Gastroesophageal sphincter (tissue), 4 donors: ENCODE measurements at regions not wholly inside any gene's neighbourhood (a gene's known extent, or its start where the extent isn't known, plus 50 kb on each side); places are given as distances from the start of the nearest gene placed in this dataset.
A peak's percentile ranks its signal among the peaks of the same experiment; 100 is the strongest.

Experiments used
- ATAC-seq: fragments of 150-250 bp; one replicate; pipeline ENCODE4 v1.9.1; 2016; ENCODE audit warnings: mild to moderate bottlenecking, moderate library complexity
- H3K27ac ChIP-seq, 4 donors: fragments of 200-600 bp; sonication (generic) in 3 of 4; 1 replicate in 3 of 4; 2 replicates in 1 of 4; pipeline ENCODE4 v1.5.1; 2016 to 2019
- H3K27me3 ChIP-seq: fragments of 200-600 bp; sonication (generic); one replicate; pipeline ENCODE4 v1.5.1; 2019
- H3K36me3 ChIP-seq, 2 donors: fragments of 200-600 bp; sonication (generic); one replicate each; pipeline ENCODE4 v1.5.1; 2019; ENCODE audit warnings: control low read depth in 1 of 2
- H3K4me1 ChIP-seq, 3 donors: fragments of 200-600 bp; sonication (generic); 1 replicate in 2 of 3; 2 replicates in 1 of 3; pipeline ENCODE4 v1.5.1; 2016 to 2019; ENCODE audit warnings: control low read depth in 2 of 3
- H3K4me3 ChIP-seq, 2 donors: fragments of 200-600 bp; sonication (generic); one replicate each; pipeline ENCODE4 v1.5.1; 2019; ENCODE audit warnings: mild to moderate bottlenecking in 1 of 2, moderate library complexity in 1 of 2
- H3K9me3 ChIP-seq, 3 donors: fragments of 200-600 bp; sonication (generic); one replicate each; pipeline ENCODE4 v1.5.1; 2017 to 2019; ENCODE audit warnings: control low read depth in 2 of 3
- CTCF ChIP-seq, 4 experiments: fragments of 200-600 bp in 2 of 4; fragments of 450-650 bp in 2 of 4; sonication (generic) in 1 of 4; IDR thresholded peaks; one replicate each; pipeline ENCODE4 v1.5.1; 2017 to 2019; ENCODE audit warnings: antibody characterized with exemption in 4 of 4, mild to moderate bottlenecking in 2 of 4, moderate library complexity in 2 of 4
- EP300 ChIP-seq: sonication (generic); formaldehyde crosslinking; IDR thresholded peaks from one replicate; pipeline ENCODE4 v1.6.1; 2017; ENCODE audit warnings: antibody characterized with exemption, mild to moderate bottlenecking
- POLR2A ChIP-seq, 2 donors: fragments of 450-650 bp; IDR thresholded peaks; one replicate each; pipeline ENCODE4 v1.6.1; 2017; ENCODE audit warnings: antibody characterized with exemption in 2 of 2, mild to moderate bottlenecking in 2 of 2, moderate library complexity in 1 of 2
- POLR2AphosphoS5 ChIP-seq: sonication (generic); formaldehyde crosslinking; IDR thresholded peaks from one replicate; pipeline ENCODE4 v1.6.1; 2017; ENCODE audit warnings: antibody characterized with exemption
- WGBS, 2 donors: methylation state at CpG; one replicate each; pipeline ENCODE4 v1.1.5; 2018; ENCODE audit warnings: low coverage in 1 of 2; 5-methylcytosine and 5-hydroxymethylcytosine counted together

DNA sequence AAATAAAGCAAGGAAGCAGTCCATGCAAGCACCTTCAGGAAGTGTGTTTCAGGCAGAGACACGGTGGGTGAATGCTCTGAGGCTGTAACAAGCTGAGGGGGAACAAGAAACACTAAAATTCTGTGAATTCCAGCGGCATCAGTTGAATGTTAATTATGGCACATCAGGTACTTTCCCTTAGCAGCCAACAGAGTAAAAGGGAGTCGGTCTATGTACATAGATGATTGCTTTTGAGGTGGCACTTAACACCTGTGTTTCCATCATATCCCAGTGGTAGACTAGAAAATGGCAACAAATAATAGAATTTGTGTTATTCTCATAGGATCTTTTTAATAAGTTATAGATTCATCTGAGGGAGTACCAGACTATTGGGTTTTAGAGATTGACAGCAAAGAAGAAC, 481.0 kb upstream of the KLF6 start:
- no peaks in the 10 kb centered on the region for H3K27me3 ChIP-seq
- WGBS, 2 donors: 70 to 80% methylated on average over 1 to 3 of the region's 3 CpGs
- TF ChIP-seq POLR2AphosphoS5: no peak
- no peak for TF ChIP-seq CTCF (IDR thresholded peaks at IDR 0.05)
- TF ChIP-seq EP300: no peak
- no peak for TF ChIP-seq POLR2A (IDR thresholded peaks at IDR 0.05)
- ATAC-seq: no peak
- peaks cover 9 to 57% (median 16%) of the 10 kb centered on the region in 3 donors for H3K4me1 ChIP-seq
- no peaks in the 10 kb centered on the region for H3K9me3 ChIP-seq
- no peak overlapping the region for H3K4me3 ChIP-seq
- H3K36me3 ChIP-seq: no peaks in the 10 kb centered on the region
- H3K27ac ChIP-seq: peak overlapping the region in 3 of 4 donors; percentile 9 to 21 (median 11)

DNA sequence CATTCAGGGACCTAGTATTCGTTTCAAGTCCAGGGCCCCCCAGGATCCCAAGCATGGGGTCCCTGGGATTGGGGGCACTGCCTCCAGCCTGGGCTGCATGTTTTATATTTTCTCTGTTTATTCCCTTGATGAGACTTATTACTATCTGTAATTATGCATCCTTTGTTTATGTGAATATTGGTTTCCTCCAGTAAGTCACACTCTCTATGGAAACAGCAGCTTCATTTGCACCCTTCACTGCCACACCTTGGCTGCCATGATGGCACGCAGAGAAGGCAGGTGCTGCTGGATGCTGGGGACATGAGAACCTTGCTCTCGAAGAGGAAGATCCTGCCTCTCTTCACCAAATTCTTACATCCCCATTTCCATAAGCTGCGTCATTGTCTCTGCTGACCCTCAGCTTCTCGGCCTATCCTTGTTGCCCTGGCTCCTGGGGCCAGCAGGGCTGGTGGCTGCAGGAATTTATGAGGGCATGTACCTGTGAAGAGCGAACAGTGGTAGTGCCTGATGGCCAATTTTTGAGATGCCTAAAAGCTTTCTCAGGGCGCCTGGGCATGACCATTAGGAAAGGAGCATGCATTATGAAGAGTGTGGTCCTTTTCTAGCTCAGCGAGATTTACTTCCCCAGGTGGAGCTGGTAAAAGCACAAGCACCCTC, 479.3 kb upstream of the KLF6 start:
- peaks cover 9 to 61% (median 23%) of the 10 kb centered on the region in 3 donors for H3K4me1 ChIP-seq
- H3K4me3 ChIP-seq: no peak overlapping the region
- no peaks in the 10 kb centered on the region for H3K9me3 ChIP-seq
- no peak for ATAC-seq
- WGBS, 2 donors: 76 to 100% methylated on average over 4 of the region's 8 CpGs
- peak overlapping the region in 2 of 4 donors; percentile 70 to 72 for H3K27ac ChIP-seq
- H3K36me3 ChIP-seq: no peaks in the 10 kb centered on the region
- TF ChIP-seq POLR2A (IDR thresholded peaks at IDR 0.05) (no peak), CTCF (IDR thresholded peaks at IDR 0.05) (no peak), EP300 (no peak), POLR2AphosphoS5 (no peak)
- H3K27me3 ChIP-seq: no peaks in the 10 kb centered on the region

GRCh38 chr10:4263601-4263921, 478.6 kb upstream of the KLF6 start:
- Histone ChIP-seq H3K27ac (peak overlapping the region in 3 of 4 donors; percentile 37 to 72 (median 70)), H3K4me3 (no peak overlapping the region), H3K36me3 (no peaks in the 10 kb centered on the region), H3K9me3 (no peaks in the 10 kb centered on the region), H3K27me3 (no peaks in the 10 kb centered on the region), H3K4me1 (peaks cover 9 to 67% (median 23%) of the 10 kb centered on the region in 3 donors)
- ATAC-seq: no peak
- TF ChIP-seq EP300 (no peak), CTCF (IDR thresholded peaks at IDR 0.05) (no peak), POLR2A (IDR thresholded peaks at IDR 0.05) (no peak), POLR2AphosphoS5 (no peak)
- WGBS, 2 donors: 42 to 57% methylated on average over 1 to 2 of the region's 3 CpGs

GRCh38 chr10:4262870-4263600, 478.0 kb upstream of the KLF6 start:
- Histone ChIP-seq H3K9me3 (no peaks in the 10 kb centered on the region), H3K4me3 (no peak overlapping the region)

More at GRCh38 chr10:4262870-4263600, 478.0 kb upstream of the KLF6 start:
- TF ChIP-seq CTCF (IDR thresholded peaks at IDR 0.05): no peak
- no peak for TF ChIP-seq POLR2AphosphoS5
- TF ChIP-seq POLR2A (IDR thresholded peaks at IDR 0.05): no peak
- no peaks in the 10 kb centered on the region for H3K36me3 ChIP-seq
- H3K27ac ChIP-seq: peak overlapping the region in 3 of 4 donors; percentile 37 to 72 (median 70)
- WGBS, 2 donors: 56 to 66% methylated on average over 4 of the region's 4 CpGs
- H3K27me3 ChIP-seq: no peaks in the 10 kb centered on the region
- ATAC-seq: no peak
- peaks cover 9 to 72% (median 23%) of the 10 kb centered on the region in 3 donors for H3K4me1 ChIP-seq
